HCT116 (cell line): ENCODE measurements at regions not wholly inside any gene's neighbourhood (a gene's known extent, or its start where the extent isn't known, plus 50 kb on each side); places are given as distances from the start of the nearest gene placed in this dataset.

Experiments used
- ATAC-seq: fragments of 200-7000 bp; cut with Tn5 transposase; 2 replicates; pipeline ENCODE4 v1.9.1; 2020; ENCODE audit warnings: mild to moderate bottlenecking, moderate library complexity
- BruUV-seq: library from RNA; stranded (reverse); fragments of 400-500 nt; replicated peaks from 2 replicates; lab custom pipeline; 2021; lab: Mats Ljungman, UMichigan
- CTCF ChIA-PET: fragments of 300-600 bp; sonication (Branson Sonifier 250); formaldehyde crosslinking; loops from one replicate; lab custom pipeline; 2021; ENCODE audit warnings: antibody characterized with exemption; lab: Charles Lee
- POLR2A ChIA-PET: fragments of 300-600, 350-600 bp; sonication (Branson Sonifier 250); formaldehyde crosslinking; loops from one replicate; lab custom pipeline; 2021; ENCODE audit warnings: antibody characterized with exemption; lab: Charles Lee
- RAD21 ChIA-PET, 2 experiments: fragments of 300-600 bp; sonication (Branson Sonifier 250); formaldehyde crosslinking; loops; one replicate each; lab custom pipeline; 2023; ENCODE audit warnings: low total read pairs in 2 of 2; ENCODE audit not compliant: uncharacterized antibody in 2 of 2, unreplicated experiment in 2 of 2, low non-redundant PET in 1 of 2; lab: Charles Lee
- DNase-seq: peaks from one replicate; pipeline ENCODE4 v3.0.0-alpha.2; 2010; ENCODE audit warnings: low read depth, low spot score
- H2AFZ ChIP-seq: fragments of 200-600 bp; shearing (Covaris generic), sonication (generic); 2 replicates; pipeline ENCODE4 v1.6.1; 2017; ENCODE audit warnings: low read depth, mixed run types, mixed read lengths, antibody characterized with exemption, low read length; ENCODE audit not compliant: poor library complexity, severe bottlenecking
- H3K27ac ChIP-seq: 2 replicates; pipeline ENCODE4 v1.5.1; 2012; ENCODE audit warnings: low read depth, low read length
- H3K27me3 ChIP-seq: fragments of 200-600 bp; sonication (generic); 2 replicates; pipeline ENCODE4 v1.6.1; 2016; ENCODE audit warnings: mixed run types, low read length, mixed read lengths; ENCODE audit not compliant: insufficient read depth
- H3K36me3 ChIP-seq, 2 experiments: fragments of 200-500 bp in 1 of 2; fragments of 200-600 bp in 1 of 2; sonication (Bioruptor generic) in 1 of 2; sonication (generic) in 1 of 2; 2 replicates each; pipeline versions ENCODE4 v1.5.1 to v1.6.1; 2014 to 2016; ENCODE audit warnings: low read length in 2 of 2, inconsistent platforms in 1 of 2, mixed read lengths in 1 of 2, mixed run types in 1 of 2; ENCODE audit not compliant: insufficient read depth in 2 of 2, control insufficient read depth in 1 of 2
- H3K4me1 ChIP-seq, 2 experiments: fragments of 200-600 bp in 1 of 2; sonication (generic) in 1 of 2; 2 replicates each; pipeline versions ENCODE4 v1.5.1 to v1.6.1; 2012 to 2017; ENCODE audit warnings: low read length in 2 of 2, inconsistent platforms in 1 of 2, mild to moderate bottlenecking in 1 of 2, mixed read lengths in 1 of 2, mixed run types in 1 of 2, moderate library complexity in 1 of 2; ENCODE audit not compliant: insufficient read depth in 2 of 2, control insufficient read depth in 1 of 2
- H3K4me2 ChIP-seq: fragments of 200-600 bp; sonication (generic); 2 replicates; pipeline ENCODE4 v1.6.1; 2017; ENCODE audit warnings: mixed run types, low read length, mixed read lengths
- H3K4me3 ChIP-seq, 2 experiments: fragments of 200-600 bp in 1 of 2; sonication (generic) in 1 of 2; replicated peaks in 1 of 2; 2 replicates each; pipeline ENCODE4 v1.5.1; 2011 to 2016; ENCODE audit warnings: low read length in 2 of 2, control low read depth in 1 of 2, low read depth in 1 of 2, mild to moderate bottlenecking in 1 of 2, mixed read lengths in 1 of 2, mixed run types in 1 of 2
- H3K79me2 ChIP-seq: fragments of 200-600 bp; sonication (generic); 2 replicates; pipeline ENCODE4 v1.6.1; 2017; ENCODE audit warnings: mild to moderate bottlenecking, mixed run types, low read length, moderate library complexity, mixed read lengths; ENCODE audit not compliant: insufficient read depth
- H3K9ac ChIP-seq: fragments of 200-600 bp; sonication (generic); 2 replicates; pipeline ENCODE4 v1.6.1; 2016; ENCODE audit warnings: low read length, mixed read lengths
- H3K9me2 ChIP-seq: fragments of 200-600 bp; sonication (generic), shearing (Covaris generic); 2 replicates; pipeline ENCODE4 v1.6.1; 2017; ENCODE audit warnings: mixed run types, mild to moderate bottlenecking, moderate library complexity; ENCODE audit not compliant: insufficient read depth
- H3K9me3 ChIP-seq, 2 experiments: fragments of 200-500 bp in 1 of 2; fragments of 200-600 bp in 1 of 2; sonication (Bioruptor generic) in 1 of 2; sonication (generic) in 1 of 2; 2 replicates each; pipeline ENCODE4 v1.6.1; 2014 to 2017; ENCODE audit warnings: low read length in 2 of 2, mixed read lengths in 2 of 2, inconsistent platforms in 1 of 2, low read depth in 1 of 2, mild to moderate bottlenecking in 1 of 2, mixed run types in 1 of 2, moderate library complexity in 1 of 2; ENCODE audit not compliant: control insufficient read depth in 1 of 2, insufficient read depth in 1 of 2
- H4K20me1 ChIP-seq: fragments of 200-600 bp; sonication (generic), shearing (Covaris generic); 2 replicates; pipeline ENCODE4 v1.6.1; 2017; ENCODE audit warnings: mixed run types, mild to moderate bottlenecking, moderate library complexity; ENCODE audit not compliant: insufficient read depth
- CBX3 ChIP-seq: IDR thresholded peaks from 2 replicates; pipeline ENCODE4 v1.6.1; 2012; ENCODE audit warnings: low read depth
- CEBPB ChIP-seq: IDR thresholded peaks from 2 replicates; pipeline ENCODE4 v1.6.1; 2012; ENCODE audit warnings: low read depth
- EGR1 ChIP-seq: IDR thresholded peaks from 2 replicates; pipeline ENCODE4 v1.6.1; 2012; ENCODE audit warnings: low read depth
- EZH2 ChIP-seq: fragments of 200-600 bp; sonication (generic); IDR thresholded peaks from 2 replicates; pipeline ENCODE4 v1.6.1; 2017; ENCODE audit warnings: antibody characterized with exemption, mixed run types
- EZH2phosphoT487 ChIP-seq: fragments of 200-600 bp; IDR thresholded peaks from 2 replicates; pipeline ENCODE4 v1.6.1; 2018; ENCODE audit warnings: antibody characterized with exemption, borderline replicate concordance
- FOSL1 ChIP-seq: IDR thresholded peaks from 2 replicates; pipeline ENCODE4 v1.6.1; 2012; ENCODE audit warnings: low read depth
- JUND ChIP-seq: IDR thresholded peaks from 2 replicates; pipeline ENCODE4 v1.6.1; 2012
- POLR2AphosphoS5 ChIP-seq: IDR thresholded peaks from 2 replicates; pipeline ENCODE4 v1.6.1; 2011; ENCODE audit warnings: mild to moderate bottlenecking, low read depth, low read length, moderate library complexity
- RAD21 ChIP-seq: IDR thresholded peaks from 2 replicates; pipeline ENCODE4 v1.6.1; 2012; ENCODE audit warnings: low read depth, mild to moderate bottlenecking
- REST ChIP-seq: IDR thresholded peaks from 2 replicates; pipeline ENCODE4 v1.6.1; 2012; ENCODE audit warnings: low read depth
- SIN3A ChIP-seq: IDR thresholded peaks from 2 replicates; pipeline ENCODE4 v1.6.1; 2012; ENCODE audit warnings: low read depth
- SRF ChIP-seq: IDR thresholded peaks from 2 replicates; pipeline ENCODE4 v1.6.1; 2012; ENCODE audit warnings: low read depth
- YY1 ChIP-seq: IDR thresholded peaks from 2 replicates; pipeline ENCODE4 v1.6.1; 2011; ENCODE audit warnings: low read length, low read depth, moderate library complexity, mild to moderate bottlenecking; ENCODE audit not compliant: insufficient replicate concordance; ENCODE audit errors: extremely low read depth
- ZFX ChIP-seq: fragments of 450-650 bp; IDR thresholded peaks from 2 replicates; pipeline ENCODE4 v1.6.1; 2017
- ZNF274 ChIP-seq: fragments of 200-500 bp; sonication (Bioruptor generic); IDR thresholded peaks from 2 replicates; pipeline ENCODE4 v1.6.1; 2014; ENCODE audit warnings: mild to moderate bottlenecking, low read depth, low read length, inconsistent platforms
- intact Hi-C: fragments of 100-400 bp; cut with micrococcal nuclease; formaldehyde crosslinking; loops from 2 replicates; pipeline ENCODE4 v1.10.0; 2022
- TF ChIP-seq, protein P1 (sequence below): IDR thresholded peaks from 2 replicates; pipeline ENCODE4 v1.6.1; 2012
- TF ChIP-seq, protein P2 (sequence below), 3 experiments: fragments of 200-600 bp in 1 of 3; sonication (generic) in 1 of 3; IDR thresholded peaks in 2 of 3; conservative IDR thresholded peaks in 1 of 3; 2 replicates each; pipeline ENCODE4 v1.5.1; 2012 to 2017; ENCODE audit warnings: low read depth in 2 of 3, low read length in 2 of 3, antibody characterized with exemption in 1 of 3, borderline replicate concordance in 1 of 3, control low read depth in 1 of 3, mild to moderate bottlenecking in 1 of 3, mixed read lengths in 1 of 3, mixed run types in 1 of 3, moderate library complexity in 1 of 3; ENCODE audit not compliant: insufficient read depth in 1 of 3

GRCh38 chr6:40179496-40179895, 245.2 kb upstream of the MOCS1 start:
- Histone ChIP-seq H3K27me3 (no peaks in the 10 kb centered on the region), H3K9me3 (peaks cover 3 to 5% of the 10 kb centered on the region in 2 experiments; a peak in 3 of 4 replicates), H2AFZ (no peak overlapping the region), H3K27ac (no peak overlapping the region), H3K4me3 (no peak overlapping the region), H3K9ac (no peak overlapping the region), H3K36me3 (no peaks in the 10 kb centered on the region), H3K4me2 (no peak overlapping the region), H4K20me1 (no peaks in the 10 kb centered on the region)
- no TSS peak for BruUV-seq
- intact Hi-C loops = no loop called here
- POLR2A ChIA-PET = no interaction called here
- TF ChIP-seq POLR2AphosphoS5 = no peak
- no peak for TF ChIP-seq EZH2phosphoT487
- TF ChIP-seq EGR1 = no peak
- TF ChIP-seq, protein P1, sequence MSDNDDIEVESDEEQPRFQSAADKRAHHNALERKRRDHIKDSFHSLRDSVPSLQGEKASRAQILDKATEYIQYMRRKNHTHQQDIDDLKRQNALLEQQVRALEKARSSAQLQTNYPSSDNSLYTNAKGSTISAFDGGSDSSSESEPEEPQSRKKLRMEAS = no peak
- TF ChIP-seq RAD21 = no peak
- TF ChIP-seq JUND = no peak
- TF ChIP-seq ZNF274 = no peak
- TF ChIP-seq REST = no peak
- no peak for TF ChIP-seq FOSL1
- no peak for TF ChIP-seq CEBPB
- no peak for TF ChIP-seq EZH2
- no peak for TF ChIP-seq YY1
- TF ChIP-seq ZFX = no peak
- TF ChIP-seq, protein P2, sequence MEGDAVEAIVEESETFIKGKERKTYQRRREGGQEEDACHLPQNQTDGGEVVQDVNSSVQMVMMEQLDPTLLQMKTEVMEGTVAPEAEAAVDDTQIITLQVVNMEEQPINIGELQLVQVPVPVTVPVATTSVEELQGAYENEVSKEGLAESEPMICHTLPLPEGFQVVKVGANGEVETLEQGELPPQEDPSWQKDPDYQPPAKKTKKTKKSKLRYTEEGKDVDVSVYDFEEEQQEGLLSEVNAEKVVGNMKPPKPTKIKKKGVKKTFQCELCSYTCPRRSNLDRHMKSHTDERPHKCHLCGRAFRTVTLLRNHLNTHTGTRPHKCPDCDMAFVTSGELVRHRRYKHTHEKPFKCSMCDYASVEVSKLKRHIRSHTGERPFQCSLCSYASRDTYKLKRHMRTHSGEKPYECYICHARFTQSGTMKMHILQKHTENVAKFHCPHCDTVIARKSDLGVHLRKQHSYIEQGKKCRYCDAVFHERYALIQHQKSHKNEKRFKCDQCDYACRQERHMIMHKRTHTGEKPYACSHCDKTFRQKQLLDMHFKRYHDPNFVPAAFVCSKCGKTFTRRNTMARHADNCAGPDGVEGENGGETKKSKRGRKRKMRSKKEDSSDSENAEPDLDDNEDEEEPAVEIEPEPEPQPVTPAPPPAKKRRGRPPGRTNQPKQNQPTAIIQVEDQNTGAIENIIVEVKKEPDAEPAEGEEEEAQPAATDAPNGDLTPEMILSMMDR (IDR thresholded peaks at IDR 0.05 in 2 of 3, conservative IDR thresholded peaks at IDR 0.05 in 1 of 3; ENCODE audit: borderline replicate concordance in 1 of 3, insufficient read depth in 1 of 3, low read depth in 2 of 3, low read length in 2 of 3) = no peak
- no peak for TF ChIP-seq SIN3A
- no peak for TF ChIP-seq CBX3
- no peak for TF ChIP-seq SRF
- TF ChIP-seq, all 23 proteins: peak for 0
- CTCF ChIA-PET = no interaction called here
- H3K9me2 ChIP-seq = no peaks in the 10 kb centered on the region
- RAD21 ChIA-PET = no interaction called here
- no peaks in the 10 kb centered on the region for H3K4me1 ChIP-seq
- ATAC-seq (no peak), DNase-seq (no peak)
- H3K79me2 ChIP-seq = no peaks in the 10 kb centered on the region
